Stimulated activated naive B cell treated with anti-CD40 and anti-IgM and Interleukin-4, amounts not matched to agents 10 μg/mL and 1 μg/mL and 100 μg/mL, for 72 hours (primary cell): ENCODE measurements at regions not wholly inside any gene's neighbourhood (a gene's known extent, or its start where the extent isn't known, plus 50 kb on each side); places are given as distances from the start of the nearest gene placed in this dataset.

ENCODE experiments used
- ATAC-seq, 2 donors: fragments of 150-1000 bp; cut with Tn5 transposase; replicated peaks; 2 replicates each; pipeline ENCODE4 v1.10.0; 2021; ENCODE audit warnings: moderate library complexity in 1 of 2
- DNase-seq: peaks from one replicate; pipeline ENCODE4 v3.0.0; 2021
- H3K27ac Mint-ChIP-seq: one replicate; pipeline ENCODE4 v1.8.0; 2022; ENCODE audit warnings: mild to moderate bottlenecking, mixed read lengths
- H3K27me3 Mint-ChIP-seq, 2 donors: one replicate each; pipeline ENCODE4 v1.8.0; 2022; ENCODE audit warnings: mixed read lengths in 2 of 2
- H3K36me3 Mint-ChIP-seq, 2 donors: one replicate each; pipeline ENCODE4 v1.8.0; 2022; ENCODE audit warnings: mixed read lengths in 2 of 2, mild to moderate bottlenecking in 1 of 2
- H3K4me1 Mint-ChIP-seq, 2 donors: one replicate each; pipeline ENCODE4 v1.8.0; 2022; ENCODE audit warnings: mixed read lengths in 2 of 2, mild to moderate bottlenecking in 1 of 2
- H3K4me3 Mint-ChIP-seq, 2 donors: one replicate each; pipeline ENCODE4 v1.8.0; 2022; ENCODE audit warnings: mild to moderate bottlenecking in 2 of 2, mixed read lengths in 2 of 2, moderate library complexity in 1 of 2
- H3K9me3 Mint-ChIP-seq, 2 donors: one replicate each; pipeline ENCODE4 v1.8.0; 2022; ENCODE audit warnings: mixed read lengths in 2 of 2, mild to moderate bottlenecking in 1 of 2

GRCh38 chr6:168886964-168887363 lies 366.7 kb downstream of the THBS2 start:
- no peaks in the 10 kb centered on the region for H3K36me3 Mint-ChIP-seq
- H3K4me3 Mint-ChIP-seq, result no peak overlapping the region
- H3K27me3 Mint-ChIP-seq, result peaks cover 0 to 4% of the 10 kb centered on the region in 2 donors
- no peak for DNase-seq
- H3K27ac Mint-ChIP-seq, result no peak overlapping the region
- no peaks in the 10 kb centered on the region for H3K9me3 Mint-ChIP-seq
- H3K4me1 Mint-ChIP-seq, result peaks cover 3 to 13% of the 10 kb centered on the region in 2 donors
- ATAC-seq, result no peak

DNA sequence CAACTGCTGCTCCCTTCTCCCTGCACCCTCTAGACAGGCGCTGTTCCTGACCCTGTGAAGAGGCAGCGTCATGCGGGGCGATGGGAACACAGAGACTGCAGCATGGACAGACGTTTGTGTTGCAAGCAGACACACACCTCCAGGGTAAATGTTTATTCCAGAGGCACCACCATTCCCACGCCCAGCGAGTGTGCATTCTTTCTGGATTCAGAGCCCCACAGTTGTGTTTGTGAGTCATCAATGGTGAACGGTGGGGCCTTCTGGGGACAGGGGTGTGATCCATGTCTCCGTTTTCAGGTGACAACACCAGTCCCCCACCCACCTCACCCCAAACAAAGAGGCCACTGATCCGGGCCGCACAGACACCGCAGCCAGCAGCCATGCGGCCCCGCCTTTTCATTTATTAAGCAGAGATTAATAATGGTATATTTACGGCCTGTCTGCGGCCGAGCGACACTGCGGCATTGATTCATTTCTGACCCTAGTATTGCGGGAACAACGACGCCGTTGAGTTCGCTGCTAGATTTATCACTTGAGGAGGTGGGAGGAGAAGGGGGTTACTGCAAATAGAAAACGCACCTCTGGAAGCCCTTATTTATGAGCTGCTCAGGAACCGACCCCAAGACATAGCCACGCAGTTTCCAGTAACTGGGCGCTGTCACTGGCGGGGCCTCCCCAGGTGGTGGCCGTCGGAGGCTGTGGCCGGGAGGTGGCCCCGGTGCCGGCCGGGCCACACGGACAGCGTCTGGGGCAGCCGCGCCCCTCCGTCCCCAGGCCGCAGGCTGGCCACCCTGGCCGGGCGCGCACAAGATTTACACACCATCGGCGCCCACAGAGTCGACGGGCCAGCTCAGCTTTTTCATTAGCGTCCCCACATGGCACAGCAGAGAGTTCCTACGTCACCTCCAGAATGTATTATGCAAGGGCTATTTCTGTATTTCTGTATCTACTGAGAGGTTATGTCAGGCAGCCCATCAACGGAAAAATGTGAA lies 367.6 kb downstream of the THBS2 start:
- Mint-ChIP-seq H3K27me3 (peaks cover 0 to 10% of the 10 kb centered on the region in 2 donors), H3K36me3 (no peaks in the 10 kb centered on the region), H3K9me3 (no peaks in the 10 kb centered on the region), H3K4me1 (peaks cover 3 to 13% of the 10 kb centered on the region in 2 donors), H3K27ac (no peak overlapping the region), H3K4me3 (no peak overlapping the region)
- ATAC-seq, result no peak
- no peak for DNase-seq

GRCh38 chr6:168885196-168885595 lies 368.4 kb downstream of the THBS2 start:
- ATAC-seq (no peak), DNase-seq (no peak)
- H3K4me3 Mint-ChIP-seq, result no peak overlapping the region
- H3K36me3 Mint-ChIP-seq, result no peaks in the 10 kb centered on the region
- H3K27ac Mint-ChIP-seq, result no peak overlapping the region
- no peaks in the 10 kb centered on the region for H3K9me3 Mint-ChIP-seq
- peaks cover 3 to 13% of the 10 kb centered on the region in 2 donors for H3K4me1 Mint-ChIP-seq
- peaks cover 0 to 10% of the 10 kb centered on the region in 2 donors for H3K27me3 Mint-ChIP-seq

GRCh38 chr6:168884646-168885086 lies 369.0 kb downstream of the THBS2 start:
- H3K27me3 Mint-ChIP-seq, result peaks cover 0 to 10% of the 10 kb centered on the region in 2 donors
- peak; percentile 68 for DNase-seq
- peaks cover 3 to 13% of the 10 kb centered on the region in 2 donors for H3K4me1 Mint-ChIP-seq
- no peak overlapping the region for H3K27ac Mint-ChIP-seq
- H3K36me3 Mint-ChIP-seq, result no peaks in the 10 kb centered on the region
- H3K9me3 Mint-ChIP-seq, result no peaks in the 10 kb centered on the region
- peak; percentile 88 to 91 for ATAC-seq
- peak overlapping the region; percentile 74 to 83 for H3K4me3 Mint-ChIP-seq

DNA sequence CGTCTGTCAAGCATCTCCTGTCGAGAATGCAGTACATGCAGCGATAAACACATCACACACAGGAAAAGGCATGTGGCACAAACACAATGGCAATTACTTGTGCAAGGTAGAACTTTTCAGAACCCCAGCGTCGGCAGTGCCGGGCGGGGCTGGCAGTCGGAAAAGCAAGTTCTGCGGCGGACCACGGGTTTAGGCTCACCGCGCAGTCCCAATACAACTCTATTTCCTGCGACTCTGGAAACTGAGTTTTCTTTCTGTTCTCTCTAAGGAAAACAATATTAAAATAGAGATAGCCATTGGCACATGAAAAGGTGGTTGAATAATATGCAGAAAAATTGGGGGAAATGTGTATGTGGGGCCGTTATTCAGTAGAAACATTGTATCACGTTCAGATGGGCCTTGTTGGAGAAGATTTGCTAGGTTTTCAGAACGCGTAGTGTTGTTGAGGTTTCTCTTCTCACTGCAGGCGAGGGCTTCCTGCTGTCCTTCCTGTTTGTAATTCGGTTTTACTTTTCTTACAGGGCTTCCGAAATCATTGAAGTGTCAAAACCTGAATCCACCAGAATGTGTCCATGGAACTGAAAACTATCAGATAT lies 369.5 kb downstream of the THBS2 start:
- ATAC-seq (peak; percentile 53 to 59), DNase-seq (no peak)
- H3K36me3 Mint-ChIP-seq, result no peaks in the 10 kb centered on the region
- H3K4me1 Mint-ChIP-seq, result peaks cover 3 to 13% of the 10 kb centered on the region in 2 donors
- no peaks in the 10 kb centered on the region for H3K9me3 Mint-ChIP-seq
- peaks cover 0 to 10% of the 10 kb centered on the region in 2 donors for H3K27me3 Mint-ChIP-seq
- H3K4me3 Mint-ChIP-seq, result peak overlapping the region; percentile 74 to 83
- no peak overlapping the region for H3K27ac Mint-ChIP-seq

GRCh38 chr6:168883410-168884049 lies 370.1 kb downstream of the THBS2 start:
- Mint-ChIP-seq H3K9me3 (no peaks in the 10 kb centered on the region), H3K4me3 (no peak overlapping the region), H3K27me3 (peaks cover 0 to 10% of the 10 kb centered on the region in 2 donors), H3K4me1 (peaks cover 3 to 13% of the 10 kb centered on the region in 2 donors), H3K27ac (no peak overlapping the region), H3K36me3 (no peaks in the 10 kb centered on the region)
- DNase-seq (no peak), ATAC-seq (no peak)

DNA sequence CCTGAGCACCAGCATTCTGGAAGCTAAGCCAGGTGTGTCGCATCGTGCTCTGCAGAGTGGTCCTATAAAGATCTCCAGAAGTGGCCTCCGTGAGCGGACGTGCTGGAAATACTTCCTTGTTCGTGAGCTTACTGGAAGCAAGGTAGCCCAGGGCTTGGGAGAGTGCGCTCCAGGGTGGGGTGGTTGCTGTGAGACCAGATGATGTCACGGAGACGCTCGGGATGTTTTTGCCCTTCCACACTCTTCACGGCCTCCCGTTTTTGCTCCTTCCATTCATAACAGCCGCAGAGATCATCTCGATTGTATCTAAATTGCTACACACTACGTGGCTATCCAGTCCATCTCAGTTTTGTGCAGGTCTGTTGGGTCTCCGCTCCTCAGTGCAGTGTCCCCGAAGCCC lies 373.4 kb downstream of the THBS2 start:
- H3K36me3 Mint-ChIP-seq, result no peaks in the 10 kb centered on the region
- H3K27ac Mint-ChIP-seq, result no peak overlapping the region
- H3K4me3 Mint-ChIP-seq, result no peak overlapping the region
- ATAC-seq (no peak), DNase-seq (no peak)
- H3K4me1 Mint-ChIP-seq, result peaks cover 3 to 13% of the 10 kb centered on the region in 2 donors
- peaks cover 4 to 5% of the 10 kb centered on the region in 2 donors for H3K27me3 Mint-ChIP-seq
- no peaks in the 10 kb centered on the region for H3K9me3 Mint-ChIP-seq

DNA sequence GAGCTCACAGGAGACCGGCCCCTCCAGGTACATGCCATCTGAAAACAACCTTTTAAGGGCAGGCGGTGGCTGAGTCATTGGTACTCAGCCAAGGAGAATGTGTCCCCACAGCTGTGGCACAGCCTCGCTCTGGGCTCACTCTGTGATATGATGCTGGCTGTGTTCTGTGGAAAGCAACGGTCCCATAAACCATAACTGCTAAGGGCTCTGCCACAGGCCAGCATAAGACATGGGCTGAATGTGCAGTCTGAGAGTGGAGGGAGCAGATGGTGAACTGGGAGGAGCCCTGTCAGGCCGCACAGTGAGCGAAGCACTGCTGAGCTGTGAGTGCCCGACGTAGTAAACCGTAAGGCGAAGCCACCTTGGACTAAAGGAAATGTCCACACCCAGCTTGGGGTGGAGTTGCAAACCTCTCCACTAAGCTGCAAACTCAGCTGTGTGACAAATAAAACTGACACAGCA lies 375.8 kb downstream of the THBS2 start:
- no peak overlapping the region for H3K27ac Mint-ChIP-seq
- DNase-seq (no peak), ATAC-seq (no peak)
- no peaks in the 10 kb centered on the region for H3K9me3 Mint-ChIP-seq
- H3K4me3 Mint-ChIP-seq, result no peak overlapping the region
- H3K4me1 Mint-ChIP-seq, result no peaks in the 10 kb centered on the region
- no peaks in the 10 kb centered on the region for H3K36me3 Mint-ChIP-seq
- H3K27me3 Mint-ChIP-seq, result peaks cover 4 to 17% of the 10 kb centered on the region in 2 donors

DNA sequence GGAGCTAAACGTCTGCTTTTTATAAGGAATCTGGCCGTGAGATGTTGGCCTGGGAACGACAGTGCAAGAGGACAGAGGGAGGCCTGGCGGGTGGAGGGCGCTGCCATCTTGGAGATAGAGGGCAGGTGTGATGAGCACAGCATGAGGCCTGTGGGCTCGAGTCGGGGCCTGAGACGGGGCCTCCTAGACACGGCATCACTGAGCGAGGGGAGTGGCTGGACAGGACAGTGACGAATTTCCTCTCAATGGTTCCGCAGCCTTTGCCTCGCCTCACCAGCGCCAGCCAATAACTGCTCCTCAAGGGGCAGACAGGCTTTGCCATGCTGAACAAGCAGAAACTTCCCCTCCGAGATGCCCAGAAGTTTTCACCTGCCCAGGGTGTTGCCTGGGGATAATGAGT lies 376.7 kb downstream of the THBS2 start:
- DNase-seq, result no peak

GRCh38 chr6:168875811-168876576 lies 377.7 kb downstream of the THBS2 start:
- Mint-ChIP-seq H3K4me1 (no peaks in the 10 kb centered on the region), H3K36me3 (no peaks in the 10 kb centered on the region), H3K4me3 (no peak overlapping the region)

More for the DNA sequence above, 376.7 kb downstream of the THBS2 start:
- Mint-ChIP-seq H3K4me1 (no peaks in the 10 kb centered on the region), H3K27ac (no peak overlapping the region), H3K4me3 (no peak overlapping the region), H3K27me3 (peaks cover 4 to 17% of the 10 kb centered on the region in 2 donors), H3K36me3 (no peaks in the 10 kb centered on the region), H3K9me3 (no peaks in the 10 kb centered on the region)
- no peak for ATAC-seq

GRCh38 chr6:168874637-168875036 lies 379.0 kb downstream of the THBS2 start:
- no peaks in the 10 kb centered on the region for H3K36me3 Mint-ChIP-seq
- DNase-seq (no peak), ATAC-seq (no peak)
- no peaks in the 10 kb centered on the region for H3K9me3 Mint-ChIP-seq
- H3K27me3 Mint-ChIP-seq, result peaks cover 8 to 18% of the 10 kb centered on the region in 2 donors
- H3K4me1 Mint-ChIP-seq, result no peaks in the 10 kb centered on the region
- H3K4me3 Mint-ChIP-seq, result no peak overlapping the region
- H3K27ac Mint-ChIP-seq, result no peak overlapping the region

More at GRCh38 chr6:168875811-168876576, 377.7 kb downstream of the THBS2 start:
- DNase-seq (no peak), ATAC-seq (no peak)
- Mint-ChIP-seq H3K27me3 (peaks cover 8 to 18% of the 10 kb centered on the region in 2 donors), H3K27ac (no peak overlapping the region), H3K9me3 (no peaks in the 10 kb centered on the region)

DNA sequence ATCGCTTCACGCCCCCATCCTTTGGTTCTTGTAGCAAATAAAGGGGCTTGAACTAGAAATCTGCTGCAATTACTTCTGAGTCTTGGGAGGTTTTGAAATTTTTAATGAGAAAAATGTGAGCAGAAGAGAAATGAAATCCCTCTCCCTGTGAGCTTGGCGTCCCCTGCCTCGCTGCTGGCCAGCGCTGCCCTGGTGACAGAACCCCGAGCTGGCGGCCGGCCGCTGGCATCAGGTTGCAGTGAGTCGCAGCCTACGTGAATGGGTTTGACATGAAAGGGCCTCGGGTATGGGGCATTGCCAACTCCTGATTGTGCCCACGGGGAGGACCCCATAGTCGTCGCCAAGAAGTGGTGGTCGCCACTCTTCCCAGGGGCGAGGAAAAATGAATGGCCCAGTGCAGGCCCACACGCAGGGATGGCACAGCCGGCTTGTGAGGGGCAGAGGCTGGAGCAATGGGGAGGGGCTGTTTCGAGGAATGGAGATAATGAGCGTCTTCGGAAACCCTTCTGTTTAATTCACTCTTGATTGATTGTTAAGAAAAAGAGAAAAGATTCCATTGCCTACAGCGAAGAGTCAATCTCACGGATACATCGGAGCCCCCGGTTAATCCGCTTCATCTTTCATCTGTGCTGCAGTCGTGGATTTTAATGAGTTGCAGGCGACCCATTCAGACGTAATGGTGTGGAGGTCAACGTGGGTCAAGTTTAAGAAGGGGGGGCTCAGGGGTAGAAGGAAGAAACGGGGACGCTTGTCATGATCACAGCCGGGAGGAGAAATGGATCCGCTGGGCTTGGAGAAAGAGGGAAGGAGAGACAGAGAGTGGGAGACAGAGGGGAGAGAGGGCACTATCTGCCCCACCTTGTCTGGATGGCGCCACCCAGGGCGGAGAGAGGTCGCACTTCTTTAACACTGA lies 380.1 kb downstream of the THBS2 start:
- no peak for DNase-seq
- no peaks in the 10 kb centered on the region for H3K36me3 Mint-ChIP-seq

More for the DNA sequence above, 380.1 kb downstream of the THBS2 start:
- no peak overlapping the region for H3K4me3 Mint-ChIP-seq
- H3K4me1 Mint-ChIP-seq, result no peaks in the 10 kb centered on the region
- peaks cover 8 to 25% of the 10 kb centered on the region in 2 donors for H3K27me3 Mint-ChIP-seq
- H3K27ac Mint-ChIP-seq, result peak overlapping the region; percentile 51
- ATAC-seq, result no peak
- no peaks in the 10 kb centered on the region for H3K9me3 Mint-ChIP-seq
